ENCODE measurements at regions not wholly inside any gene's neighbourhood (a gene's known extent, or its start where the extent isn't known, plus 50 kb on each side); places are given as distances from the start of the nearest gene placed in this dataset.

DNA sequence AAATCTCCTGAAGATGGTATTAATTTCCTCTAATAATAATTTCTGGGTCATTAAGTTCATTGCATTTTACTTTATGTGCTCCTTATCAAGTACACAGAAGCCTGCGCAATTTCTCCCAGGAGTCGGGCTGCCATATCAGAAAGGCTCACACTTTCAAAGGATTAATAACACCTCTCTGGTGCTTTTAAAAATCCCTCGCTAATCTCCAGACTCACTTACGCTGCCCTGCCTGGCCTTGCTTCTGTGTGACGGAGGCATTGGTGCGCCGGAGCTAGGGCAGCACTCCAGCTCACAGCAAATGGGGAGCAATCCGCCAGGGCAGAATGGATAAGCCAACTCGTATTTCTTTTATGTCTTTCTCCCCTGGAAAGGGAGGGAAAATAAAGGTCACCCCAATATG lies 300.8 kb downstream of the EFNB2 start:
- no peak for DNase-seq (ENCODE audit: low read depth)

DNA sequence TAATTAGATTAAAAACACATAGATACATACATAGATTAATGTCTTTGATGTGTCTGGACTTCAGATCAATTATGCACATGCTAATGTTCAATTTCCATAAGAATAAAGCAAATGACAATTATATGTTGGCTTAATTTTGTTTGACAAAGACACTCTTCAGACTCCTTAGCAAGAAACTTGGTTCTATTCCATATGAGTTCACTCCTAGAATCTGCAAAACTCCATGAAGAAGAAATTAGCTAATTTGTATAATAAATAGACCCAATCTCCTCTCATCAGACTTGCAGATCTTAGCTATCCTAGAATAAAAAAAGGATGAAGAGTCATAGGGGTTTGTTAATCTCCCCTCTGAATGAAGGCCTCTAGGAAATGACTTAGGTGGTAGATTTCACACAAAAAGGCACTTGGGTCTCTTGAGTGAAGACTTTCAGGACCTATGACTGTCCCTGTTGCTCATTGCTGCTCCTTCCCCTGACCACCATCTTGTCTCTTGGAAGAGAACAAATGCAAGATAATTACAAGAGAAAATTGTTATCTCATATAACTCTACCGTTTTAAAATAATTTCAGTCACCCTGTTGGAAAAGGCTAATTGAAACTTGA lies 302.2 kb downstream of the EFNB2 start:
- DNase-seq (ENCODE audit: low read depth), result no peak

DNA sequence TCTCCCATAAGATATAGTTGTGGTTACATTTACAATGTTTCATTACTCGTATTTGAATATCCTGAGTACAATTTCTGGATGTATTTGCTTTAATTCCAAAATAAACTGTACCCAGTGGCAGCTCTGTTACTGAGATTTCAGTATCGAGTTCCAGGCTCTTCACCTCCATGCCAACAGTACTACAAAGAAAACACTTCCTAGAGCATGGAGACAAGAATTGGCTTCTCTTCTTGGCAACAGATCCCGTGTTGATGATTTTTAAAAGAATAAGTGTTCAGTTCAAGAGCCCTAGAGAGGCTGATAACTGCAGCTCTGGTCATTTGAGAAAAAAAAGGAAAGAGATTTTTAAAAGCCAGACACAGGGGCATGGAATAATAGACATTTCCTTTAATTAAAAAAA lies 302.8 kb downstream of the EFNB2 start:
- no peak for DNase-seq (ENCODE audit: low read depth)

DNA sequence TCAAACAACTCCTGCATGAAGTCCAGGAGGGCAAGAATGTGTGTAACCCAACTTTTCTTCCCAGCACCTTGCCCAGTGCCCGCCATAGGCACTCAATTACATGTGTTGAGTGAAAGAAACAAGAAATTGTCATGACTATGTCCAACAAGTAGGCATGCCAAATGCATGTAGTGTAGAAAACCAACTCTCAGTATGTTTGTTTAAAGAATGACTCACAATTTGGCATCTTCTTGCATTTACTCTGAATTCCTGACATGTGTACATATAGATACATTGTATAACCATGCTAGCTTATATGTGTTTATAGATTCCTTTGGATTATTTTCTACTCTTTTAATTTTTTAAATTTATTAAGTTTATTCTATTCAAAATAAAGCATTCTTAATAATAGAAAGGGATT lies 305.0 kb downstream of the EFNB2 start:
- DNase-seq (ENCODE audit: low read depth), result no peak

DNA sequence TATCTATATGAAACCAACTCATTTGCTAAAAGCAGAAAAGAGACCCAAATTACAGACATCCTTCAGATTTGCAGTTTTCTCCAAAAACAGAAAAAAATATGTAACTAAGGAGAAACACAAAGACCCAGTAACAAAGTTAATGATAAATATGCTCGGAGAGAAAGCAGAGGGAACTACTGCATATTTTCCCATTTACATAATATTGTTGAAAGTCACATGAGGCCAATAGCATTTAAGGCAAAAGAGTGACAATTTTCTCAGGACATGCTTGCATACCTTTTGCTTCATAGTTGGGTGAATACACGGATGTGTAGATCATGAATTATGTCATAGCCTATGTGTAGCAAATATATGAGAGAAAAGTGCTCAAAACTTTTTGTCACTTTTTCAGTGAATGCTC lies 310.3 kb downstream of the EFNB2 start:
- DNase-seq (ENCODE audit: low read depth), result no peak

DNA sequence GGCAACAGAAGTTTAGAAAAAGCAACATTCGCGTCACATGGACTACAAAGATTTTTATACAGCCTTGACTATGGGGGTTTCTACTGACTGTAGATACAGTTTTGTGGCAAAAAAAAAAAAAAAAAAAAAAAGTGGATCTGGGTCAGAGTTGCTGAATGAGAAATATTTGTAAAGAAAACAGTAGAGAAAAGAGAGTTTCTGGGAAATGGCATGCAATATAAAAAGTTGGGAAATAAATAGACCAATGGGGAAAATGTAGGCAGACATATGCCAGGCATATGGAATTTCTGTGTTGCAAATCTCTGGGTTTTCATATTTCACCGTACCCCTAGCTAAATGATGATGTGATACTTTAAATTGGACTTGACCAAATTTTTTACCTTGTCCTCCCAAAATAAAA lies 315.3 kb downstream of the EFNB2 start:
- DNase-seq (ENCODE audit: low read depth), result no peak

DNA sequence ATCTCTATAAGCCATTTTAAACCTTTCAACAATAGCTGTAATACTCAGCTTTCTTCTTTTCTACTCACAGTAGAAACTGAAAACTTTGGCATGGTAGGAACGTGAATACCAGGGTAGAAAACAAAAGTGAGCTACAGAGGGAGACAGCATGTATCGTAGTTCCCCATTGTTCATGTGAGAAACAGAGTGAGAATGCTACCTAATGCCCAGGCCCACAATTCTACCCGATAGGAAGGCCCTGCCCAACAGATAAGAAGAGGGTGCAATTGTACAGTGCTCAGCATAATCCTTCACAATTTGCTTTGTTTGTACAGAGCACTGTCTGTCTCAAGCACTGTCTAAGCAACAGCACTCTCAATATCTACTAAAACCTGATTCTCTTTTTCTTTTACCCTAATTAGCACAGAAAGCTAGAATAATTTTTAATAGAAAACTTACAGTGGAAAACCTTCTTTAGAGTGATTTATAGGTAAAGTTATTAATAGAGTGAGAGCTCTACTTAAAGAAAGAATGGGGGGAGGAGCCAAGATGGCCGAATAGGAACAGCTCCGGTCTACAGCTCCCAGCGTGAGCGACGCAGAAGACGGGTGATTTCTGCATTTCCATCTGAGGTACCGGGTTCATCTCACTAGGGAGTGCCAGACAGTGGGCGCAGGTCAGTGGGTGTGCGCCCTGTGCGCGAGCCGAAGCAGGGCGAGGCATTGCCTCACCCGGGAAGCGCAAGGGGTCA lies 322.3 kb downstream of the EFNB2 start:
- DNase-seq (ENCODE audit: low read depth), result no peak

DNA sequence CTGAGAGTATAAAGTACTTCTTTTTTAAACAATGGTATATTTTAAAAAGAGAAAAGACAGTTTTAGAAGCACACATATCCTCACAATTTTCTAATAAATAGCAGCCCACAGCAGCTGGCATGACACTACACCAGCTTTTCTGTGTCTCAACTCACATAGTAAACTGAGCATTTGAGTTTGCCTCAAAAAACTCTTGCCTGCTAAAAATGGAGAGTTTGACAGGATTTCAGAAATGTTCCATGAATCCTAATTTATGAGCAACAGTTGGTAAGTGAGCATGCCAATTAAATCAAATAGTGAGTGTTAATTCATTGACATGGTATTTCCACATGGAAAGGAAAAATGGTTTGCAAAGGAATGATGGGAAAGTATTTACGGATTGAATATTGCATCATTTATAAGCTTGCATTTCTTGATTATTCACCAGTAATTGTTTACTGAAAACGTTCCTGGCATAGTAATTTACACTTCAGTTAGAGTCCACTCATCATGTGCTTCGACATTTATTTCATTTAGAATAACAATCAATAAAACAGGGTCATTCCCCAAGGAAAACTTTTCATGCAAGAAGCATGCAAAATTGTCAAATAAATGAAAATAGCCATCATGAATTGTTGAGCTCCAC lies 323.0 kb downstream of the EFNB2 start:
- DNase-seq (ENCODE audit: low read depth), result peak; percentile 49

DNA sequence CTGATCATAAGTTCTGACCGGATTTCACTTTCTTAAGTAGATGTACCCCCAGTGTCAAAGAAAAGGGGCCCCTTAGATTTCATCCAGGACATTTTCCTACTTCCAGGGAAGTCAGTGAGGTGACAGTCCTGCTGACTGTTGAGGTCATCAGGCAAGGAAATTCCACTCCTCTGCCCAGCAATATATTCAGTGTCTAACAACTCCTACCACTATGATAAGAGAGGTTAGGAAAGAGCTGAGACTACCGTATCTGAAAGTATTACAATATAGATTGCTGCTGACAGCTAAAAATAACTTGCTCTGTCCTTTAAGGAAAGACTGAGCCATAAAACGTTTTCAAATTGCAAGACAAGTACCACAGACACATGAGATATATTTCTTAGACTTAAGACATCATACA lies 325.1 kb downstream of the EFNB2 start:
- no peak for DNase-seq (ENCODE audit: low read depth)

DNA sequence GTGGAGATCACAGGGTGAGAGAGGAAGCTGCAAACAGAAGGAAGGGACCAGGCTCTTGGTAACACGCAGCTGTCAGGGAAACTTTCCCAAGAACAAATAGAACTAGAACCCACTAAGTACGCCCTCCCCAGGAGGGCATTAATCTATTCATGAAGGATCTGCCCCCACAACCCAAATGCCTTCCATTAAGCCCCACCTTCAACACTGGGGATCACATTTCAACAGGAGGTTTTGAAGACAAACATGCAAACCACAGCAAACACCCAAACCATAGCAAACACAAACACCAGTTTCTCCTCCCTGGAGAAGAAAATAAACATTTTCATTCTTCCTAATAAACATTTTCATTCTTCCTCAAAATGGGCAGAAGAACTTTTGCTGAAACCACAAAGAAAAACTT lies 329.6 kb downstream of the EFNB2 start:
- DNase-seq (ENCODE audit: low read depth), result no peak

DNA sequence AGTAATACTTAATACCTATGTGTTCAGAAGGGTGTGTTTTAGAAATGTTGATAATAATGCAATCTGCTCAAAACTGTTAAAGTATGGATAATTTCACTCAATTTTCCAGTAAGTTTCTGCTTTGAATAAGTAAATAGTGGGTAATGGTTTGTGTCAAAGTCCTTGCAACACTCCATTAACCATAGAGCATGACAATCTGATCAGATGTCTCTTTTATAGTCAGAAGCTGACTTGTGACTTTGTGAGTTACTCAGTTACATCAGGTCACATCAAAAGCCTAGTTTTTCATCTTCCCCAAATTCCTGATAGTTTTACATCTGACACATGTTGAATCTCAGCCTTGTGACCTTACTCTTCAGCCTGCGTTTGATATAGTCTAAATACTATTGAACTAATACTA lies 338.0 kb downstream of the EFNB2 start:
- no peak for DNase-seq (ENCODE audit: low read depth)

DNA sequence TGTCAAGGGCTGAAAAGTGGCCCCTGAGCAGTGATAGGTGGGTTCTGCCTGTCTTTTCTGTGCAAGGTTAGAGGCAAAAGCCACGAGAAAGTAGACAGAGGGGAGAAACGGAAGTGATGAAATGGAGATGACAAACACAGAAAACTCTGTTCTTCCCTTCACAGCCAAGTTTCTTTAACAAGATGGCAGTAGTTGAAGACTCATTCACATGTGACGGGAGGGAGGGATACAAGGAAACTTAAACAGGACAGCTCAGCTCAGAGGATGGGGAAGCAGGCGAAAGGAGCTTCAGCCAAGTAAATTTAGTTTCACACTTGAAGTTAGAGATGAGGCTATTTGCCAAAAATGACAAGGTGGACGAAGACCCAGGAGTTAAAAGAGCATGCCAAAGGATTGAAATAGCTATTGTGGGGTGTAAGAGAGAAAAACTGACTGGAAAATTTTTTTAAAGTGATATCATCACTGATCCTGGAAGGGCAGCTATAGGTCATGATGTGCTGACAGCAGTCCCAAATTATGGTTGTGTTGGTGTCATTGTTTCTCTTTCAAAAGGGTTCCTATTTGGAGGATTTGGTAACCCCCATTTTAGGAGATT lies 347.9 kb downstream of the EFNB2 start:
- DNase-seq (ENCODE audit: low read depth), result no peak

DNA sequence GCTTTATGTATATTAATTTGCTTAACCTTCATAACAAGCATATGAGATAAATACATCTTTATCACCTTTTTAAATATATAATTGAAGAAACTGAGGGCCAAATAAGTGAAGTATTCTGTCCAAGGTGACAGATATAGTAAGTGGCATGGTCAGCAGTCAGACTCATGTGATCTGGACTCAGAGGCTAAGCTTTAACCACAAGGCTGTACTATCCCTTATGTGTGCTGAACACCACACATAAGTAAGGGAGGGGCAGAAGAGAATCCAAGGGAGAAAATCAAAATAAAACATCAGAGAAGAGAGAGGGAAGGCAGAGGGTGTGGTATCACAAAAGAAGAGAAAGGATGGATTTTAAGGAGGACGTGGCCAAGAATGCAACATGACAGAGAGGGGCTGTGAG lies 348.4 kb downstream of the EFNB2 start:
- no peak for DNase-seq (ENCODE audit: low read depth)

DNA sequence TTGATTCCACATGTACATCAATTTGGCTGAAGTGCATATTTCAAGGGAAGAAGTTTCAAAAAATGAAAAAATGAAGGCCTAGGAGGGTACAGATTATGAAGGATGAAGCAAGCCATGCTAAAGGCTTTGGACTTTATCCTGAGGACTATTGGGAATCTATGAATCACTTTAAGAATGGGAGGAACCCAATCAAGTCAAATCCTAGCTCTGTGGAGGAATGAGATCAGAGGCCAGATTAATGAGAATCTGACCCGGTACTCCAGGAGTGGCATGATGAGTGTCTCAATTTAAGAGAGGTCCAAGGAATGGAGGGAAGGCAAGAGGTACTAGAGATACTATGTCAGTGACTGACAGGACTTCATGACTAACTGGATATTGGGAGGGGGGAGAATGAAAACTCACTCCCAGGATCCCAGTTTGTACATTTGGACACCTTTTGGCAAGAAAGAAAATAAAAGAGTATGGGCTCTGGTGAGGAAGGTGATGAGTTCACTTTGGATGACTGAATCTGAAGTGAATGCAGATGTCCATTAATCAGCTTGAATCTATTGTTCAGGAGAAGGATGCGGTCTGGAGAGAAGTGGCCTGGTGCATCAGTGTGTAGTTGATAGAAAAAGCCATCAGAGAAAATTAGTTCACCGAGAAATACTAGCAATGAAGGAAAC lies 349.0 kb downstream of the EFNB2 start:
- DNase-seq (ENCODE audit: low read depth), result peak; percentile 21

DNA sequence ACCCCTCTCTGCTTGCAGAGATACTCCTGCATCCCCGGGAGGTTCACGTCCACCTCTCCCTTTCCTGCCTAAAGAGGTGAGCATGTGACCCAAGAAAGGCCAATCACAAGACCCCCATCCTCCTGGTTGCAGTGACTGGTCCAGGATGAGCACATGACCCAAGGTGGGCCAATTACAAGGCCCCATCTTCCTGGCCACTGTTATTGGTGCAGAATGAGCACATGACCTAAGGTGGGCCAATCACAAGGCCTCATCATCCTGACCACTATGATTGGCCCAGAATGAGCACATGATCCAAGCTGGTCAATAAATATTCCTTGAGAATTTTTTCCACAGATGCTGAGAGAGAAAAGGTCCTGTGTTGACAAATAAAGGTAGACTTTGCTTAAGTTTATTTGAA lies 350.7 kb downstream of the EFNB2 start:
- no peak for DNase-seq (ENCODE audit: low read depth)

DNA sequence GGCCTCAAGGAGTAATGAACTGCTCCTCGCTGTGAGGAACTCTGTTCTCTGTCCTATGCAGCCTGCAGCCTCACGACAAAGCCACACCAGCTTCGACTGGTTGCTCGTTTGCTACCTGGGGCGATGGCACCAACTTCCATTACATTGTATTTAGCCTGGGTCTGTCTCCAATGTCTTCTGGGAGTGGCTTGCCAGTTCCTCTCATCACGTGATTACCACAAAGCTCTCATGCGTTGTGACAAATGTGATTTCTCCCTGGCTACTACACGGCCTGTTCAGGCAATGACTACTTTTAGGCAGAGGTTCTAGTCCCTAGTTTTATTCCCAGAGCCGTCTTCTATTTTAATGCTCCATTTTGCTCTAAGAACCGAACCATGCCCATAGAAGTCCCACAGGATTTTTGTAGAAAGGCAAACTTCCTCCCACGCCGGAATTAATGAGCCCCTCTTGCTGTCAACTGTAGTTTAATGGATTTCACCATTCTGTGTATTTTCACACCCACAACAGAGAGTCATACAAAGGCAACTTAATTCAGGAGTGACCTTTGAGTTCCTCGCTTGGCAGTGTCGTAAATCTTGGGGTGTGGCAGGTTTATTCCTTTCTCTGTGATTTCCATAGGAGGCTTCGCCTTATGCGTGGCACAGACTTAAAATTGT lies 351.9 kb downstream of the EFNB2 start:
- DNase-seq (ENCODE audit: low read depth), result no peak

DNA sequence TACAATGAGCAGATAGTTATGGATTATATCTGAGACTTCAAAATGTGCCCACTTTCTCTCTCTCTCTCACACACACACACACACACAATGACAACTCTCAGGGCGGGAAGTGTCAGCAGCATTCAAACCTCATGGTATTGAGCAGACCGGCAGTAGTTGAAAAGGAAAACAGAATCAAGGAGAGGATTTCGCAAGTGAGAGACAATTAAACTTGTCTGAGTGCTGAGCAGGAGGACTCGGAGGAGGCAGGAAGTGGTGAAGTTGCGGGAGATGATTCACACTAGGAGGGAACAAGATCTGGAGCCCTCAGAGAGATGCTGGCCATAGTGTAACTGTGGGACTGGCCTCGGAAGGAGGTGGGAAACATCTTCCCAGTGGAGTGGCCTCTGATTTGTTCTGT lies 353.1 kb downstream of the EFNB2 start:
- DNase-seq (ENCODE audit: low read depth), result peak; percentile 80

DNA sequence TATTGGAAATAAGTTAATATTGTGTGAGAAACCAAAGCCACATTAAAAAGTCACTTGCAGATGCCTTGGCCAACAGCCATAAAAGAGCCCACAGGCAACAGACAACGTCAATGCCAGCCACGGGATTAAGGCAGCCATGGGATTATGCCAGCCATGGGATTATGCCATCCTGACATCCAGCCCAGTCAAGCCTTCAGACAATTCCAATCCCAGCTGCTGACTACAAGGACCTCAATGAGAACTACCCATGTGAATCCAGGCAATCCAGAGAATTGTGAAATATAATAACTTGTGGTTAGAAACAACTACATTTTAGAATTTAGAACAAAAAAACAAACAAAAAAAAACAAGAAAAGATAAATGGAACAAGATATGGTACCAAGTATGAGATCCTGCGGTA lies 356.6 kb downstream of the EFNB2 start:
- no peak for DNase-seq (ENCODE audit: low read depth)

DNA sequence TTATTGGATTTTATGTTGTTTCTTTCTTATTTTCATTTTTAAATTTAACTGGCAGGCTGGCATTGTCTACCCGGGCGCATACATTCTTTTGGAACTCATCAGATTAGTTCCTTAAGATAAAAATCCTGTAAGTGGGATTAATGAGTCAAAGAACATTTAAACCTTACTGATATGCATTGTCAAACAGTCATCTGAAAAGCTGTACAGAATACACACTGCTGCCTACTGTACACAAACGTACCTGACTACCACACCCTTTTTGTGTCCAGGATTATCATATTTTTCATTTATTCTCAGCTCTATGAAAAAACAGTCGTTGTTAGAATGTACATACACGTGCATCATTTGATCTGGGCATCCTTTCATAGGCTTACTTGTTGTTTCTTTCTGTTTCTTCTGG lies 358.3 kb downstream of the EFNB2 start:
- no peak for DNase-seq (ENCODE audit: low read depth)

DNA sequence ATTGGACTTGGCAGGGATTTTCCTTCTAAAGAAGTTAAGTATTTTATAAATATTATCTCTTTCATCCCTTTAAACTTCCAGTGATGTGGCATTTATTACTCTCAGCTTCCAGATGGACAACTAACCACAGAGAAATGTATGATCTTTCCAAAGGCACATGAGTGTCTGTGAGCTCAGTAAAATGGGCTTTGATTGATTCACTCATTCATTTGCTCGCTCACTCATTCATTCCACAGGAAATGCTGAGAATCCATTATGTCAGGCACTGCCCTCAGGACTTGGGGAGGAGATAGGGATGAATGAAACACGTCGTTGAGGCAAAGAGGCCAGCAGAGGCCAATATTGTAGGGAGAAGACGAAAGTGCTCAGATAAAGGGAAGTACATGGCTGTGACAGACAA lies 359.3 kb downstream of the EFNB2 start:
- peak; percentile 51 for DNase-seq (ENCODE audit: low read depth)

DNA sequence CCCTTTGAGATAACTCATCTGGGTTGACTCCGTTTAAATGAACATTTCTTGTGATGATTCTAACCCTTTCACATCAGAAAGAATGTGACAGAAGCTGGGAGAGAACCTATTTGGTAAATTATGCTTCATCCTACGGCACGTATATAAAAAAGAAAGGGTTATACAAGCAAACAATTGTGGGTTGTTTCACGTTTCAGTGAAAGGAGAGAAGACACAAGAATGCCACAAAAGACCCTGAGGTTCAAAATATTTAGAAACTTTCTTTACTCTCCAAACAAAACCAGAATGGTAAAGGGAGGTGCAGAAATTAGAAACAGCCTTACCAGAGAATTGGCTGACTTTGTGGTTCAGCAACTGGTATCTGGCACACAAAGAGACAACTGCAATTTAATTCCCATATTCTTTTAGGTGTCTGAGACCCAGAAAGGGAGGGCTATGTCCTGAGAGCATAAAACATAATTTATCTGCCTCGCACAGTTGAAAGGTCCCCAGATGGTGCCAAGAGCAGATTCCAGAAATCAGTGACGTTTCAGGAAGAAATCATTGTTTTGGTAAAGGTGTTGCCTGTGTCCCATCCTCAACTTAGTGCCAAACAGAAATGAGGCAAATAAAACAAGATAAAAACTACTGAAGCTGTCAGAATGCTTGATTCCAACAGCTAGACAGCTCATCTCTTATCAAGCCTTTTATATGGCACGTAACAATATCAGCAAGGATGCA lies 361.4 kb downstream of the EFNB2 start:
- DNase-seq (ENCODE audit: low read depth), result no peak

DNA sequence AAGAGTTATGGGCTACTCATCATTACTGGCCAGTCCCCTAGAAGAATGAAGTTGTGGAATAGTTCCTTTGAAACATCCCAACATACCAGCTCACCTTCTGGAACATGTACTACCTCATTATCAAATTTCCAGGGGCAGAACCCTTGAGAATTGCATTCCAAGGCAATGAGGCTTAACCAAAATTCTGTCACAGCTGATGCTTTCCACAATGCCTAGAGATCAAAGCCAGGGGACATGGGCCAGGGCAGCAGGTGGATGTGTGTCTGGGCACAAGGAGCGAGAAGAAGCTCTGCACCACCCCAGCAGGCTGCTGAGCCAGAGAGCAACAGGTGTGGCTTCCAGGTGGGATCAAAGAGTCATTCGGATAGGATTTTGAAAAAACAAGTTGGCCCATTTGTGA lies 362.1 kb downstream of the EFNB2 start:
- DNase-seq (ENCODE audit: low read depth), result no peak
